RPMI8226 (cell line): ENCODE measurements at regions not wholly inside any gene's neighbourhood (a gene's known extent, or its start where the extent isn't known, plus 50 kb on each side); places are given as distances from the start of the nearest gene placed in this dataset.

Experiments used
- DNase-seq: peaks from one replicate; pipeline ENCODE4 v3.0.0-alpha.2; 2015

DNA sequence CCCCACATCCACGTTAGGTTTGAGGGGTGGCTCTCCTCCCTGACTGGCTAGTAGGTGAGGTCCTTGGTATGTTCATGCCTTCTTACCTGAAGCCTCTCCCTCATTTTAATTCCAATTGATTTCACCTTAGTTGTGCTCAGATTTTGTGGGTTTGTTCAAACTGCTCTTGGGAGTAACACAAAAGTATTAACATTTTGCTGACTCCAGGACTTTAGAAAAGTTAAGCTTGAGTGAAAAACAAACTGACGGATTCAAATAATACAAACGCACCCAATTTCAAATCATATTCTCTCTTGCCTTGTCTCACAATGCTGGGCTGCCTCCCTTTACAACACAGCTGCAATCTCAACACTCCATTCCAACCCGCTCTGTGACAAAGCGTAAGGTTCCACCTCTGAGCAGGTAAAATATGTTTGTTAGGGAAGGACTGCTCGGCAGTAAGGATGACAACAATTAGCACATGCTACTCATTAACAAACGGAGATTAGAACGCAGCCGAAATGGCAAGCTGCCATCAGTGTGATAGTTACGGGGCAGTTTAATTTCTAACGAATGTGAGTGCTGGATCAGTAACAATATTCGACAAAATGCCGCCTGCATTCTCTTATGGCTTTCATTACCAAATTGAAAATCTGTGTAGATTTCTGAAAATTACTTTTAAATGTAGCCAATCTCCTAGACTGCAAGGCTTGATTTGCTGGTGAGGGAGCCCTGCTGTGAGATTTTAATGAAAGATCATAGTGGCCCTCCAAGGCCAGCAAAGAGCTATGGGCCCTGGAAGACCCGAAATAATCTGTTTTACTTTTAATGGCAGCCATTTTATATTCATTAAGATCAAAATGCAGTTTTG lies 730.6 kb upstream of the FANCL start:
- DNase-seq: no peak

DNA sequence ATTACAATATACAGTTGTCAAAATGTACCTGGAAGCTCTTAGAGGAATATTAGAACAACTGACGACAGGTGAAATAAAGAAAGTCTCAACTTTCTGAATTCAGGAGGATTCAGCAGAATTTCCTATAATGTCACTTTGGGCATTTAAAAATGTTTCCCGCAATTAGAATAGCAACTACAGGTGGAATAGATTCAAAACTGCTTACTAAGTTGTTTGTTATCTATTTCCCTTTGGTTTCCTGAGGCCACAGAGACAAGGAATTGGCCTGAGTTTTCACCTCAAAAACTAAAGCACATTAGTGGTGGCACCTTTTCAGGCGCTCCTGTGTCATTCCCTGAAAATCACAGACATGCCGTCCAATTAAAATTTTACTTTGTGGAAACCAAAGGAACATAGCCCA lies 729.2 kb upstream of the FANCL start:
- DNase-seq: no peak

DNA sequence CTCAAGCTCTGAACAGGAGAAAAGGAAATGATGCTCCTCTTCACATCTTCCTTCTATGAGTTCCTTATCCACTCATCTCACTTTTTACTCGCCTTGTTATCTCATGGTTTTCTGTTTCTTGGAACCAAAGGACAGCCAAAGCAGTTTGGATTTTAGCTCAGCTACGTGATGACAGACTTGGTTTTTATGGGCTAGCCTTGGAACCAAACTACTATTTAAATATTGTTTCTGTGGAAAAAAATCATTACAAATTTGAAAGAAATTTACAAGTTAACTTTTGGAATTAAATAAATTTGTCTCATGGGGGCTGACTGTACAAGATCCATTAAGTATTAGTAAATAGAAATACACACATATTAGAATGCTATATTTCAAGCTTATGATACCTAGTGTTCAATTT lies 727.8 kb upstream of the FANCL start:
- DNase-seq: no peak

DNA sequence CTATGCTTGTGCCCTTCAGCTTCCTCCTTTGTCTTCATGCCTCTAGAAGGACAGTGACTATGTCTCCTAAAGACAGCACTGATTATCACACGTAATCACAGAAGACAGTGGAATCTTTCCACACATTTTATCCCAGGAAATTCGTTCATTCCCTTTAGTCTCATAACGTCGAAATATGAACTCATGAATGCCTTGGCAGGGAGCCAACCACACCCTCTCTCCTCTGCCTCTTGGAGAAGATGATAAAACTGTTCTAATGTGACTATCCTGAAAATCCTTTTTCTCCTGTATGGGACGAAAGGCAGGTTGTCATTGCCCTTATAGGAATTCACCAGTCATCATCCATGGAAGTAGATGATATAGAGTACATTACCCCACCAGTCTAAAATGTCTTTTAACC lies 726.6 kb upstream of the FANCL start:
- no peak for DNase-seq

DNA sequence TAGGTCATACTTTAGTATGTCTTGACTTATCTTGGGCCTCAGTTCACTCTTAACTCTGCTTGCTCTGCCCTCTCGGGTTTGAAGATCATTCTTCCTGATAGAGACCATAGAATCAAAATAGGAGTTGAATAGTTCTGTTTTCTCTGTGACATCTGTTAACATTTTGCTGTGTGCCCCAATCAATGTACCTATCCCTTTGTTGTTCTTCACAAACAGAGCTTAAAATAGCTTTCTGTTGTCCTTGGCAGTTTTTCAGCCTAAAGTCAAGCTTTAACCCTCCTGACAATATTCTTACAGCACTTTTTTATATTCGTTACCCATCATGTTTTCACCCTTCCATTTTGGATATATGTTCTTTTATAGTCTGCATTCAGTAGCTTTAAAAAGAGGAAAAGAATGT lies 724.5 kb upstream of the FANCL start:
- no peak for DNase-seq

DNA sequence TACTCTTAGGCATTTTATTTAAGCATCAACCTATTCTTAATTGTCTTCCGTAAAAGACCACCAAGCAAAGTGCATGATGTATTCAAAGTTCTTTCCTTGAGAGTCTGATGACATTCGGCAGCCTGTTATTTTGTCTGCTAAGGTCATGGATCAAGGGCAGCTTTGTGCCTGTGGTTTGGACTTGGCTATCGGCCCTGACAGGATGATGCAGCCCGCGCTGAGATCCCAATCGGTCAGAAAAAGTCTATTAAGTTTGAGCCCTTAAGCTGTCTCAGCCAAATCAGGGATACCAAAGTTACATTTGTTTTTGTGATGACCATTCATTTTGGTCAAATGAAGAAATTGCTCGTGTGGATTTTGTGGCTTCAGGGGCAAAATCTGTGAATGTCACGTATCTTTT lies 718.9 kb upstream of the FANCL start:
- DNase-seq: no peak

DNA sequence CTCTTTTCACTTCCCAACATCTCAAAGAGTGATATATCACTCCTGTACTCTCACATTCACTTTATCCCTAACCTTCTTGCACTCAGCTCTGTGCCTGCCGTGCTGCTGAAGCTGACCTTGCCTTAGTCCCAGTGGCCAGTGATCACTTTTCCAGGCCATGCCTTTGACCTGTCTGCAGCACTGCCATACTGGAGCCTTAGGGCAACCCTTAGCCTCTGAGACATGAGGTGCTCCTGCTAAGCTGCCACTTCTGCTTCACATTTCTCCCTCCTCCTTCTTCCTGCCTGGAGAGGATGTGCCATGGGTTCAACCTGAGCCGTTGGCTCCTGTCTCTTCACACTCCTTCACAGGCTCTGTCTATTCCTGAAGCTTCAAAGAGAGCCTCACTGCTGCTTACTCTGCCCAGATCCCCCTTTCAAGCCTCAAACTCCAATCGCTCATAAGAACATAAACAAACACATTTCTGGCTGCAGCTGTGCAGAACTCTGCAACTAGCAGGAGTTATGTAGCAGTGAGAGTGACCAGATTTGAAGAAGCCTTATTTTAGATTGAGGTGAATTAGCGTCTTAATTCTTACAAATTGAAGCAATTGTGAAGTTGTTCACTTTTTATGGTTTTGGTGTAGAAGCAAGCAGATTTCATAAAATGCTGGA lies 716.2 kb upstream of the FANCL start:
- no peak for DNase-seq

DNA sequence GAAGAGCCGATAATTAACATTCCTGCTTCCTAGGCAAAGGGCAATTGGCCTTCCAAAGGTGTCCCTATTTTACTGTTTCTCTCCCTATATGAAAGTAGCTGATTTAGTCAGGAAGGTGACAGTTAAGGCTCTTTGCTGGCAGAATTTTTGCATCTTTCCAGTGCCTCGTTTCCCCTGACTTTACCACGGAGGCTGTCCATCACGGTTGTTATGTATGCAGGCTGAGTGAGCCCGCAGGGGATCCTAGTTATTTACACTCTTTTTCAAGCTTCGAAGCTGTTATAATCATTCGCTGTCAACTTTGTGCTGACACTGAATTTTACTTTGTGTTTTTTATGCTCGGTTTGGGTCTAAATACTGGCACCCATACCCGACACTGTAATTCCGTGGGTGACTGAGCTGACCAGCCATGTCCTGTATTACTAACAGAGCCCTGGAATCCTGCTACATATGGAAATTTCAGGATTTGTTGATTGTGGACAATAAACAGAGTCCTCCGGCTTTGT lies 713.8 kb upstream of the FANCL start:
- DNase-seq: no peak

DNA sequence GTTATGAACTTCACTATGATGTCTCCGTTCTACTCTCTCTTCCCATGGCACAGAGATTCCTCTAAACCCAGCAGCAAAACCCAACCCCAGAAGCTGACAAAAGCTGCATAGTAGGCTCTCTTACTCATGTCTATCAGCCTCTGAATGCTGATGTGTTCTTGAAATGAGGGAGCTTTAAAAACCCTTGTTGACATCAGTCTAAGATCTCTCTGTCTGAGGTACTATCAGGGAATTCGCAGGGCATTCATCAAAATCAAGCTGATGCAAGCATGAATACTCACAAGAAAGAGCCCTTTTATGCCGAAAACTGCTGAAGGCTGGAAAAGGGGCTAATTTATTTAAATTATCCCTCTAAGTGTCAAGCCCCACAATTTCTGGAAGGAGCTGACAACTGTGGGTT lies 710.6 kb upstream of the FANCL start:
- DNase-seq: no peak

DNA sequence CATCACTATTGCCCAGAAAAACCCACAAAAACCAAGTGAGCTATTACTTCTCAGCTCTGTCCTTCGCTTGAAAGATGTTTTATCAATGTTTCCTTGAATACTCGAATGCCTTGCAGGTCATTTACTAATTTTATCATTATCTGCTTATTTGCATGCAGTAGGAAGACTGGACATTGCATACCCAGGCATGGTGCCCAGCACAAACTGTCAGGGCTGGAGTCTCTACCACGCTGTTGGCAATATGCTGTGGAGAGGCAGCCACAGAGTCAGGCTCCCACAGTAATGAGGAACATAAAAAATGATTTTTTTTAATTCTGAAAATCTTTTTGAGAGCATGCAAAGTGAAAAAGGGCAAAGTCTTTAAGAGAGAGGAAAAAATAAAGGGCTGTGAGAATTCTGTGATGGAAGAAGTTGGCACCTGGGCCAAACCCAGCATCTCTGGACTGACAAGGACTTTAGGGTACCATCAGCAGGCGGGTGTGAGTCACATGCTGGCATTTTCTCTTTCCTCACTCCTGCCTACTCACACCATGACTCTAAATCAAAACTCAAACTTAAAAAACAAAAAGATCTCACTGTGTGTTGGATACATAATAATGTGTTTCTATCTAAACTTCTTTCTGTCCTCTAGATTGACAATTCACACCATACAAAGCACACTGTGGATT lies 709.8 kb upstream of the FANCL start:
- no peak for DNase-seq

DNA sequence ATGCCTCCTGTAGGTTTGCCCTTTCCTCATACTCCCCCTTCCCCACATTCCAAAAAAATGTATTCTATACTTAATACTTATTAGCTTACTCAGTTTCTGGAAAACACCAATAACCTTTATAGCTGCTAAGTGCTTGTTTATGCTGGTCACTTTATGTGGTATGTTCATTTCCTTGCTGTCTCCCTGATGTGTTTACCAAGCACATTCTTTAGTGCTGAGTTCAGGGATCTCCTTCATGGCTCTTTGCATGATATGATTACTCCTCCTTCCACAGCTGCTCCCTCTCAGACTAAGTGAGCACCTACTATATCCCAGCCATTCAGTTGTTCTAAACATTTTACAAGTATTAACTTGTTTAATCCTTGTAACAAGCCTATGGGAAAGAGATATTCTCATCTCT lies 698.3 kb upstream of the FANCL start:
- no peak for DNase-seq

DNA sequence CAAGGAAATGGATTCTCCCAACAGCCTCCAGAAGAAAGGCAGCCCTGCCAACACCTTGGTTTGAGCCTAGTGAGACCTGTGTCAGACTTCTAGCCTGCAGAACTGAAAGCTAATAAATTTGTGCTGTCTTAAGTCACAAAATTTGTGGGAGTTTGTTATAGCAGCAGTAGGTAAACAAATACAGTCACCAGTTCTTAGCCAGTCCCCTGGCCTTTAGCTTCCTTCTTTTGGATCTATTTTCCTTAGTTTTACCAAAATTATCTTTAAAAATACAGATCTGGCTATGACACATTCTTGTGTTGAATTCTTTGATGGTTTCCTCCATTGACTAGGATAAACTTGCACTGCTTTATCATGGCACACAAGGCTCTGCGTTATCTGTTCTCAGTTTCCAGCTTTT lies 697.9 kb upstream of the FANCL start:
- DNase-seq: no peak

DNA sequence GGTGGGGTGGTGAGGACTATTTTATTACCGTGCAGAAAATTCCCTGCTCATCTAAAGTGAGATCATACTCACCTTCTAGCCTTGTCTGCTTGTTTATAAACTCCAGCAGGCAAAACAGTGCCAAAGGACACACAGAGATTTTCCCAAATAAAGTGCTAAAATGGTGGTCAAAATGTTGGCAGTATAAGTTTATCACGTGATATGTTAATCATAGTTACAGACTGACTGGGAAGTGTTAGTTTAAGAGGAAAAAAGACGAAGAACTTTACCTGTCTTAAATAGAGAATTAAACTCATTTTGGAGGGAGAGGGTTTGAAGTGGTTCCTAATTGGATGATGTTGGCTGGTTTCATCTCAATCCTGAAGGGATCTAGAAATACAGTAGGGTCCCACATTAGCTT lies 691.7 kb upstream of the FANCL start:
- DNase-seq: no peak

DNA sequence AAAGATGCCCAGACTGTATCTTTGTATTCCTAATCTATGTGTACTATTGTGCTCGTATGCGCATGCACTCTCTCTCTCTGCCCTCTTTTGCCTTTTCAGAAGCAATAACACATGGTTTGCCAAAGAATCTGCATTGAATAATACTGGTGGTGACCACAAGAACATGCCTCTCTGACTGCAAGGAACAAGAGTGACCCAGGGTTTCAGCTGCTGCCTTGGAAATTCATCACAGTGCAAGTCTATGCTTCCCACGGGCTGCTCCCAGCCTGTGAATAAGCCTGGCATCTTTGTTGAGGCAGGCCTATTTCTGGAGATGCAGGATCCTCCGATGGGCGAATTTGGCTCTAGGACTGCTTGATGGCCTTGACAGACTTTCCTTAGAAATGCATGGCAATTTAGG lies 689.4 kb upstream of the FANCL start:
- no peak for DNase-seq

DNA sequence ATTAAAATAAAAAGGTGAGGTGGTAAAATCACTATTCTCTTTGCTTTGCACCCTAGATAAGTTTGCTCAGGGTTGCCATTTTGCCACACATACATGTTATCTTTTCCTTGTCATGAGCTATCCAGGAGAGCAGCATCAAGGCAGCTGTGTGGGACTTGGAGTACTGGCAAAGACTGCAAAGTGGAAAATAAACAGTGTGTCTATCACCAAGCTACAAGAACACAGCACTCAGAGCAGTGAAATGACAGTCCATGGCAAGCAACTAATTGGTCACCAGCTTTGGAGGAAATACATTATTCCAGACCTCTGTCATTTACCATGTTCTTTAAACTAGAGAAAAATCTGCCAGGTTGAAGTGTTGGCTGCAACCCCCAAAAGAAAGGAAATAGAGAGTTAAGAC lies 687.8 kb upstream of the FANCL start:
- DNase-seq: no peak

DNA sequence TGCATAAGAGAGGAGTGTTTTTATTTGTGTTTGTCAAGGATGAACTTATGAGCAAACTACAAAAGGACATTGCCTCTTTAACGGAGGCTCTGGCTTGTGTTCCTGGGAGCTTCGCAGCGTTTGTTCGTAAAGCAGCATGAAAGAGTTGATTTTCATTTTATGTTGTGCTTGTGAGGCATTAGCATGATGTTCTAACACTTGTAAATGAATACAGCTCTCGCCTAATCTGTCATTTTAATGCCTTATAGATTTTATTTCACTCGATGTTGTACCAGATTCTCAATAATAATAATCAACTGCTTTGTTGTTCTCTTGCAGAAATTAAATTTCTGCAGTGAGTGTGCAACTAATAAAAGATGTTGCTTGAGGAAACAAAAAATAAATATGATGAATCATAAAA lies 687.3 kb upstream of the FANCL start:
- DNase-seq: no peak

DNA sequence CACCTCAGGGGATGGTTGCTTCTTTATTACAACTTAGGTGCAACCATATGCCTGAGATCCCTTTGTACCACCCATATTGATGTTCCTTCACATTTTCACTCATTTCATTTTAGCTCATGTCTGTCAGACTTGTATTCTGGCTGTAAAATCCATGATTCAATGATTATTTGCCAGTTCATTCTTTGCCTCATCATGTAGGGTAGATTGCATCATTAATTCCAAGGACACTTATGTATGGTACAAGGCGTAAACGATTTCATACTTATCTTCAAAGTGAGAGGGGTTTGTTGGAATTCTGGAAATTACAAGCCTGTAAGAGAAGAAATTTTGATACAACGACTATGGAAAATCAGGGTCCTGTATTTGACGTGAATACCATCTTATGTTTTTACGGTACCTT lies 685.0 kb upstream of the FANCL start:
- DNase-seq: no peak

DNA sequence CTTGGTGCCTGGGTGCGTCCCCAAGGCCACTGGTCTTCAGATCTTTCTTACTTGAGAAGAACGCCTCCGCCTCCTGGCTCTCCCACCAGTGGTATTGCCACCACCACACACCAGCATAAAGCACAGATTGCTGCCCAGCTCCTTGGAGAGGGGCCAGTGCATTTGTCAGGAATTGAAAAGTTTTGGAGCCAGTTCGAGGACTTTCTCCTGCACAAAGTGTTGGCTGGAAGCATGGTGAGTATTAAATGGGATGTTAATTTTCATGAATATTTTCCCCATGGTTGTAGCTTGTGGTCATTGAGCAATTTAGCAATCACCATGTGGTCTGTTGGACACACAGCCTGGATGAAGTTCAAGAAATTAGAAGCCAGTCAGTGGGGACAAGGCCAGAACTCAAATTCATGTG lies 684.6 kb upstream of the FANCL start:
- DNase-seq: no peak

DNA sequence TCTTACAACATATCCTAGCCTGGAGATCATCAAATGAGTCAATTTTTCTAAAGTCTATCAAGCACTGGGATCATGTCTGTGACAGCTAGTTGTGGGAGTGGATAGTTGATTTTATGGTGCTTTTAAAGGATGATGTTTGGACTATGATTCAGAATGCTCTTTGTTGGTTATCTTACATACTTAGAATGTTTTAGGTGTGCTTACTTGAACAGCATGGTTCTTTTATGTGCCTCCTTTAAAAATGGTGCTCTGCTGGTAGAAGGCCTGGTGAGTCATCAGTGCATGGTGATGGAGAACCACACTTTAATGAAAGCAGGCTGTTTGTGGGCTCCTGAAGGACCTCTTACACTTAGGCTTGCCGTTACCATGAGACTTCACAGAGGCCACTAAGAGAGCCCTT lies 682.7 kb upstream of the FANCL start:
- DNase-seq: no peak

DNA sequence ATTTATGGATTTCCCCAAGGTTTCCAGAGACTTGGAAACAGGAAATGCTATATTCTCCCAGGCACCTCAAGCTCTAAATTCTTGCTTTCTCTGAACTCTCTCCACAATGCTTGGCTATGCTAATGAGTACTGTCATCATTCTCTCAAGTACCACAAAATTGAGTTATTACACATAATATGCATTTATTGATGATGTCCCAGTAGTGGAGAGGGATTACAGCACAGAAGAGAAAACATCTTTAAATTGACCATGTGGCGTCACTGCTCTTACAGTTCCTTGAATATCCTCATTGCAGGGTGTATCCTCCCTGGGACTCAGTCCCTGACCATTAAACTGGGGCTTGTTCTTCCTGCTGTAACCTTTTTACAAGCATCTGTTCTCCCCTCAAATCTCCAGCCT lies 681.1 kb upstream of the FANCL start:
- DNase-seq: no peak

DNA sequence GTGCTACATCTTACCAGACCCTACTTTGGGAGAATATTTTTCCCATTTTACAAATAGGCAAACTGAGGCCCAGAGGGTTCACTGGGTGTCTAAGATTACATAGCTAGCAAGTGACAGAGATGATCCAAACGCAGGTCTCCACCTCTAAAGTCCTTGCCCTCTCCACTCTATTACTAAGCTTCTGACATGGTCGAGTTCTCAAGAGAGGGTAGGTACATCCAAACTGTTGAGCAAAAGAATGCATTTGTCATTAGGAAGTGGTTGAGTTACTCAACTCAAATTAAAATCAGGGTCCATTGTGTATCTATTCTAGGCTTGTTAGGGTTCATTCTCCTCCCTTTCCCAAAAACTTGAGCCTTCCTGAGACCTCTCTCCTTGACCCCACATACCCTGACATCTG lies 680.6 kb upstream of the FANCL start:
- DNase-seq: no peak

DNA sequence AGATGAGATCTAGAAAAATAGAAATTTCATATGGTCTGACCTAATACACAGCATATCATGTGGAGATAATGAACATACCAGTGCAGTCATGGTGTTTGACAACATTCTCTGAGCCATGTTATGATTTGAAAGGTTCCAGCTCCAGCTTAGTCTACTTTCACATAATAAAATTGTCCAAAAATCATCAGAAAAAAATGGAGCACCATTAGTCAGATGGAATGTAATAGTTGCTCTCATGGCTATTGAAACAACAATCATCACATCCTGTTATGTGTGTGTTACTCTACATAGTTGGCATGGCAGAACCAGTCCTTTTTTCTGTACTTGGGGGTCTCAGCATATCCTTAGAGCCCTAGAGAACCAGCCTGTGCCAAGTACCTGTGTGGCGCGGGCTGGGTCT lies 678.9 kb upstream of the FANCL start:
- DNase-seq: no peak

DNA sequence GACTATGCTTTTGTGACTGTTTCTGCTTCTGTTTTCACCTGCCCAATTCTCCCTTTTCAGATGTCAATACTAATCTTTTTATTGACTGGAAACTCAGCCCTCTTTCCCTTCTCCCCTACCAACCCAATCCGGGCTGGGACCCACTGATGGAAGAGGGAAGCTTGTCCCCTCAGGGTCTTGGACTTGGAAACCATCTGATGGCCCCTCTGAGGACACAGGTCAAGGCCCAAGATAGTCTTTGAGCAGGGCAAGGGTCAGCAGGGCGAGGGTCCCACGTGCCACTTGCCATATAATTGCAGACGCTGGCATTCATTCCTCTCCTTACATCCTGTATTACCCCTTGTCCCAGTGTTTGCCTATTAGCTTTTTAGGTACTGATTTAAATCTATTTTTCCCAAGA lies 678.2 kb upstream of the FANCL start:
- DNase-seq: no peak

DNA sequence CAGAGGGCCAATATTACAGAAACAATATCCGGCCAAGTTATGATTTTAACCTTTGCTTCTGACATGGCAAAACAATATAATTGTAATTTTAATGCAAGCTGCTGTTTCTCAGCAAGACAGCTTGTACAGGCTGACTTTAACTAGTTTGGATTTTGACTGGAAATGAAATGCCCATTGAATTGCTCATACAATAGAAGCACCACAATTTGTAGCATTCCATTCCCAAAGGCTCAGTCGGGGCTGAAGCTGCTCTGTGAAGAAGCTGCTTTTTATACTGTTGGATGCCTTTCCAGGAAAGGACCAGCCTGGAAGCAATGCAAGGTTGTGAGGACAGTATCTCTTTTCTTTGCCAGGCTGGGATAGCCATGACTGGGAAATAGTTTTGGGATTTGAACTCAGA lies 677.0 kb upstream of the FANCL start:
- DNase-seq: no peak
